Stimulated activated CD4-positive, alpha-beta T cell treated with anti-CD3 and anti-CD28 coated beads, Interleukin-12 subunit alpha, Interleukin-12 subunit beta, amount 100 ng/mL, for 24 hours (primary cell): ENCODE measurements at regions not wholly inside any gene's neighbourhood (a gene's known extent, or its start where the extent isn't known, plus 50 kb on each side); places are given as distances from the start of the nearest gene placed in this dataset.

Experiments used
- DNase-seq, 2 experiments: peaks; one replicate each; pipeline ENCODE4 v3.0.0-alpha.2; 2020; ENCODE audit warnings: low read depth in 2 of 2

DNA sequence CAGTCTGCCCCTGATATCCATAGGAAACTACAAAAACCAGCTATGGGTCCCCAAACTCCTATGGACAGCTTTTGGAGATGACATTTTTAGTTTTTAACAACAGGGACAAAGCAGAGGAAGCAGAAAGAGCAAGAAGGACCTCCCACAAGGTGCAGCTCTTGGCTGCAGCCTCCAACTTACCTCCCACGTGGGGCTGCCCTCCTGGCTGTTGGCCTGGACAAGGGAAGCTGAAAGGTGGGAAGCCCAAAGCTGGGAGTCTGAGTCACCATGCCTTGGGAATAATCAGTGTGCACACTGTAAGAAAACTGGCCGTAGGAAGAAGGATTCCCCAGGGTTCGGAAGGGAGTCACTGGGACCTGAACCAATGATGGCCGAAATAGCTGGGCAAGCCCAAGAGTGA is 51.8 kb upstream of the PAX1 start:
- DNase-seq = no peak

- no peak for DNase-seq
Observed at GRCh38 chr20:21643417-21643816, 62.0 kb upstream of the PAX1 start.

DNA sequence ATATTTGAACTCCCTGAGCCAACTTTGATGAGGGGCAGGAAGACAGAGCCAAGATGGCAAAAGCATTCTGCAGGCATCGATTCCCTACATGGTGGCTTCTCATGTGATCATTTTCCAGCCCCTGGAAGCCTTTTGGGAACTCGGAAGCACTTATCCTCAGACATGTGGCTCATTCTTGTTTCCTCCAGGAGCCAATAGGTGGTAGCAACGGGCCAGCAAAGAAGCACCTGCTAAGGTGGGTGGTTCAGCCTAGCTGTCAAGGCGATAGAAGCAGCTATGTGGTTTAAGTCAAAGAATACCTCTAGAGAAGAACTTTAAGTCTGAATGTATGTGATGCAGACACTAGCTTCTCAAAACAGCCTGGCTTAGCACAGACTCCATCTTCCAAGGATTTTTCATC is 64.9 kb upstream of the PAX1 start:
- DNase-seq = no peak

DNA sequence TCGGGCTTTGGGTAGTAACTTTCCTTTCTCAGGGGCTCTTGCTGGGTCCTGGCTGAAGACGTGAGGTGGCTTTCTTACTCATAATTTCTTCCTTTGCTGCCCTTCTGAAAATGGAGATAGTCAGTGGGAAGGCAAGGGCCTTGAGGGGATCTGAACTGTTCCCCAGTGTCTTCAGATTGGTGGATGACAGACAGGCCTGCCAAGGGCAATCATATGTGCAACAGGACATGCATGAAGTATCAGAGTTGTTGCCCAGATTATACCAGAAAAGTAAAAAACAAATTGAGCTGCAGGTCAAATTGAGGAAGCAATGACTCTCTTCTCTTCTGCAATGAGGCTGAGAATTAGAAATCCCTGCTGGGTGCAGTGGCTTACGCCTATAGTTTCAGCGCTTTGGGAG is 71.6 kb upstream of the PAX1 start:
- DNase-seq = no peak

- DNase-seq = no peak
Observed at GRCh38 chr20:21632735-21633053, 72.8 kb upstream of the PAX1 start.

GRCh38 chr20:21632031-21632734 is 73.3 kb upstream of the PAX1 start:
- DNase-seq = no peak

DNA sequence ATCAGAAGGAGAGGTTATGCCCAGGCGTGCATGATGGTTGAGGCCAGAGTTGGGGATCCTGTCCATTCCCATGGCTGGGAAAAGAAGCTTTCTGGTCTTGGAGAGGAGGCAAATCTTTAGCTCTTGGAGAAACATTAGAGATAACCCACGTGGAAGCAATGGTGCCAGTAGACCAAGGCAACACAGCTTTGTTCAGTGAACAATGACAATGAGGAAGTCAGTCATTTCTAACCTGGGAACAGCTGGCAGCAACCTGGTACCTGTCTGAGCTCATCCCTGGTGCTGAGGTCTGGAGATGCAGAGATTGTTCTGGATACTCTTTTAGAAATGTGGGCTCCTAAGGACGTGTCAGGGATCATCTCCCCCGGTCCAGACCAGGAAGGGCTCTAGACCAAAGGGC is 76.7 kb upstream of the PAX1 start:
- DNase-seq = no peak

DNA sequence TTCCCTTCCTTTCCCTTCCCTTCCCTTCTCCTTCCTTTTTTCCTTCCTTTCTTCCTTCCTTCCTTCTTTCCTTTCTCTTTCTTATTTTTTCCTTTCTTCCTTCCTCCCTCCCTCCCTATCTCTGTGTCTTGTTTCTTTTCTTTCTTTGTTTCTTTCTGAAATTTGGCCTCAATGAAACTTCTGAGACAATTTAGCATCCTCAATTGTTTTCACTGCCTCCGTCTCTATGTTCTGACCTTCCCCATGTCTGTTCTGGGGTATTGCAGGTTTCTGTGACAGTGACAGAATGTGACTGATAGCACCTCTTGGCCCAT is 81.7 kb upstream of the PAX1 start:
- DNase-seq = no peak

DNA sequence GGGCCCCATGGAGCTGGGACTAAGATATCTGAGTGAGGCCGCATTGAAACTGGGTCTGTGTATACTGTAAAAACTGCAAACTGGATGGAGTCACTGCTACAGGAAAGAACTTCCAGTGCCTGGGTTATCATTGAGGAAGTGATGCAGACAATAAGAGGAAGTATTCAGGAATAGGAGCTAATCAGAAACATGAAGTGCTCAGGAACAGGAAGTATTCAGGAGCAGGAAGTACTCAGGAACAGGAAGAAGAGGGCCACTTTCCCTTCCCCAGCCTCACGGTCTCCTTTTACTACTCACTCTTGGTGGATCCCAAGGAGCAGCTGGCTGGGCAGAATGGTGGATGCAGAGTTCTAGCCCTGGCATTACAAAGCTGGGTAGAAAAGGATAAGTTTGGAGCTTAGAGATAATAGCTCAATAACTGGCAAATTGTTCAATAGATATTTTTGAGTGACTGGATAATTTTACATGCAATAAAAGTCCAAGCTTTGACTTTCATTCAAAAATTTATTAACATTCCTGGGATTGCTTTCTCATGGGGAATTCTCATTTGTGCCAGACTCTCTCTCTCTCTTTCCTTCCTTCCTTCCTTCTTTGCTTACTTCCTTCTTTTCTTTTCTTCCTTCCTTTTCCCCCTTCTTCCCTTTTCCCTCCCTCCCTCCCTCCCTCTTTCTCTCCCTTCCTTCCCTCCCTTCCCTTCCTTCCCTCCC is 82.2 kb upstream of the PAX1 start:
- no peak for DNase-seq

GRCh38 chr20:21622097-21622857 is 83.2 kb upstream of the PAX1 start:
- no peak for DNase-seq

DNA sequence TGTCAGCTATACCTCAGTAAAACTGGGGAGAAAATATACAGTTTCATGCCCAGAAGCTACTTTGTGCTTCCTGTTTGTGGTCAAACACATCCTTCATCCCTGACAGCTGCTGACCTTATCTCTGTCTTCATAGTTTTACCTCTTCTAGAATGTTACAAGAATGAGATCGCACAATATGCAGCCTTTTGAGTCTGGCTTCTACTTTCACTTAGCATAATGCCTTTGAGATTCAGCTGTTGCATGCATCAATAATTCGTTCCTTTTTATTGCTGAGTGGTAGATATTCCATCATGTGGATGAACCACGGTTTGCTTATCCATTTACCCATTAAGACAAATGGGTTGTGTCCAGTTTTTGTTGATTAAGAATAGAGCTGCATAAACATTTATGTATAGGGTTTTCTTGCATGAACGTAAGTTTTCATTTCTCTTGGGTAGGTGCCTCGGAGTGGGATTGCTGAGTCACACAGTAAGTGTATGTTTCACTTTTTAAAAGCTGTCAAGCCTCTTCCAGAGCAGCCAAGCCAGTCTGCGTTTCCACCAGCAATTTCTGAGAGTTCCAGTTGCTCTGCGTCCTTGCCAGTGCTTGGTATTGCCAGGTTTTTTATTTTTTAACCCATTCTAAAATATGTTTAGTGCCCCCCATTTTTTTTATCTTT is 86.6 kb upstream of the PAX1 start:
- no peak for DNase-seq

DNA sequence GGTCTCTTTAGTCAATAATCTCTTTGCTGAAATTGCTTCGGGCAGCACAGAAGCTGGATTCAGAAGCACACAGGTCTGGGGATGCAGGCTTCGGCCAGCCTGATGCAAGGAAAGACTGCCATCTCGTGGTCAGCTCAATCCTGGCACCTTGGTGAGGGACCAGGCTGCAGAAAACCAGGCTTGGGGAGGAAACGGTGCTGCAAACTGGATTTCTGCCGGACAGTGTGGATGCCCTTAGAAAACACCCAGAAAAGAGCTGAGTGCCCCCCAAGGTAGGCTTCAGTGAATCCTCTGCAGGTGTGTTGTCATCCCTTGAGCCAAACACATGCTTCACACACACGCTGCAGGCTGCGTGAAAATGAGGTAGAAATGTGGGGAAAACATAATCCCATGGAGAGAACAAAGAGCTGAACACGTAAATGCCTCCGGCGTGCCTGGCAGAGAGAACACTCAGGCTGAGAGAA is 89.8 kb upstream of the PAX1 start:
- peak; percentile 29 to 48 for DNase-seq

DNA sequence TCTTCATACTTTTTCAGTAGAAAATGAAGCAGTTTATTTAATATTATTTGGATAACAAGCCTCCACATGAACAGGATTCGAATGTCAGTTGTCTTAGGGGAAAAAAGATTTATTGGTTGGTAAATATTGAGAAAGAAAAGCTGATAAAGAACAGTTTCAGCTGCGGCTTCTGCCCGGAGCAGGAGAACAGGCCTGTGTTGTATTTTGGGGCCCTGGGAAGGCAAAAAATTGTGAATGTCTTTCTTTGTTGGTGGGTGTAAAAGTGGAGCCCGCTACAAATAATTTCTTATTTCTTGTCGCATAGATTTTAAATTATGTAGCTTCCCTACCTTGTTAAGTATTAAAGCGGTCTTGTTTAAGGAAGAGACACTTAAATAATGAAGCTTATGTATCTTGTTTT is 90.5 kb upstream of the PAX1 start:
- no peak for DNase-seq

DNA sequence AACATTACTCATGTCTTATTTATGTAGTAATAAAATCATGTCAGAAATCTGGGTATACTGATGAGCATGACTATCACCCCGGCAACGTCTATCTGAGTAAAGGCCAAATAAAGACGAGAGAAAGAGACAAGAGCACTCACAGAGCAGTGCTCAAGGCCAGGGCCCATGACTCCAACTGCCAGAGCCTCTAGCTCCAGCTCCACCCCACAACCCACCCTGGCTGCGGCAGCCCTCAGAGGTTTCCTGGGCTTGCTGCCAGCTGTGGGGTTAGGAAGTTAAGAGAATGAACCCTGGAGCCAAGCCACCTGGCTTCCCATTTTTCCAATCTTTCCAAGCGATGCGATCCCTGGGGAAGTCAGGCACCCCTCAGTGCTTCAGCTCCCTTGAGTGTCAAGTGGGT is 92.0 kb upstream of the PAX1 start:
- DNase-seq = no peak

DNA sequence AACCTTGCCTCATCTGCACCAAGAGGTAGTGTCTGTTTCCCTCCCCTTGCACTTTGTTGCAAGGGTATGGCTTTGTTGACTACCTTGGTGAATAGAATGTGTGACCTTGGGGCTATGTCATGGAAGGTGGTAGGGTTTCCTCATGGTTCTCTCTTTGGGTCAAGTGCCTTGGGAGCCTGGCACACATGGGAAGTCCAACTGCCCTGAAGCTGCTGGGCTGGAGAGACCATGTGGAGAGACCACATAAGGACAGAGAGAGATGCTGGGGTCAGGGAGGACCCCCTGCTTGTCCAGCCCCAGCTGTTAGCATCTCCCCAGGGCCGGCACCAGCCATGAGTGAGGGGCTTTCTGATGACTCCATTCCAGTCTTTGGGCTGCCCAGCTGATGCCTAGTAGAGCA is 95.5 kb upstream of the PAX1 start:
- no peak for DNase-seq

- DNase-seq = no peak
Observed at GRCh38 chr20:21609221-21609620, 95.4 kb upstream of the NKX2-2 start.

DNA sequence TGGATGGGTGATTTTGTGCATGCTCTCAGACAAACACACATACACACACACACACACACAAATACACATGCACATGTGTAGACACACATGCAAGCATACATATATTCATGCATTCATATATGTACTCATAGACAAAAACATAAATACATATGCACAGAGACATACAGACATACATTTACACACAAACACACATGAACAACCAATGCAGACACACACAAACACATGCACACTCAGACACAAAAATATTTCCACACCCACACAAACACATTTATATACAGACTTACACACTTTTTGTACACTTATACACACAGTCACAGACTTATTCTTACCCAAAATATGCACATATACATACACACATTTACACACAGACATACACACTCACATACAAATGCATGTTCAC is 94.9 kb upstream of the NKX2-2 start:
- DNase-seq = no peak

DNA sequence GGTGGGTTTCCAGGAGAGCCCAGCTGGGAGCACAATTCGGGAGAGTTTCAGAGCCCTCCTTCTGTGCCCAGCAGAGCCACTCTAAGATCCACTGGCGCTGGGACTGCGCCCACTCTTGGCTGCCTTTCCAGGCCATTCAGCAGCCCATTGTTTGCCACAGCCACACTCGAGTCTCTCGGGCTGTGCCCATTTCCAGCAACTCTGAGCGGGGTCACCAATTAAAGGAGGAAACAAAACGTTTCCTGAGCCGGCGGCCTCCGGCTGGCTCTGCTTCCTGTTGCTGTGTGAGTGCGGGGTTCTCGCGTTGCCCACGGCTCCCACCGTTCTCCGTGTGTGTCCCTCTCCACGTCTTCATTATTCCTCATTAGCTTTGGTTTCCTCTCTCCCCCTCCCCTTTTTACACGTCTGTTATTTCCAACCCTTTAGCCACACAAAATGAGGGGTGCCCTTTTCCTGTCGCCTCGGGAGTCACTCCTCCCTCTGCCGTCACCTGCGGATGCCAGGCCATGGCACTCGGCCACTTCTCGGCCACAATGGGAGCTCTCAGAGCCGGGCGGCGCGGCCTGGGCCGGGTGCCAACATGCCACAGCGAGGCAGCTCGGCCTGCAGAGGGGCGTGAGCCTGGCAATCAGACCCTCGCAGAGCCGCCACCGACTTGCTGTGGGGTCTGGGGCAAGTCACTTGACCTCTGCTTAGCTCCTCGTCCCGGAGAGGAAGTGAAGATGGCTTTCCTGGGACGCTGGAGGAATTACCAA is 94.3 kb upstream of the NKX2-2 start:
- no peak for DNase-seq

DNA sequence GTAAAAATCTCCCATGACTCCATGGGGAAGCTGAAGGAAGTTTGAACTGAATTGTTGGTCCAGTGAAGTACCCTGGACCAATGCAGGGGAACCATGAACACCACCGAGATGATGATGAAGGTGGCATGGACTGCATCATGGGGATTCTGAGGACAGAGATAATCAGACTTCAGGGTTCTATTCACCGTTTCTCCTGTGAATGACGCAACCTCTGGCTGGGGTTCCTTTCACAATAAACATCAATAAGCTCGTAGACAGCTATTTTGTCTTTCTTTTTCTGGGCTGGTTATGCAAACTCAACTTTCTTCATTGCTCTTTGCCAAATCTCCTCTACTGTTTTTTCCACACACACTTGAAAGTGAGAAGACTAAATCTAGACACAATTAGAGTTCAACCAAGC is 87.9 kb upstream of the NKX2-2 start:
- DNase-seq = no peak

DNA sequence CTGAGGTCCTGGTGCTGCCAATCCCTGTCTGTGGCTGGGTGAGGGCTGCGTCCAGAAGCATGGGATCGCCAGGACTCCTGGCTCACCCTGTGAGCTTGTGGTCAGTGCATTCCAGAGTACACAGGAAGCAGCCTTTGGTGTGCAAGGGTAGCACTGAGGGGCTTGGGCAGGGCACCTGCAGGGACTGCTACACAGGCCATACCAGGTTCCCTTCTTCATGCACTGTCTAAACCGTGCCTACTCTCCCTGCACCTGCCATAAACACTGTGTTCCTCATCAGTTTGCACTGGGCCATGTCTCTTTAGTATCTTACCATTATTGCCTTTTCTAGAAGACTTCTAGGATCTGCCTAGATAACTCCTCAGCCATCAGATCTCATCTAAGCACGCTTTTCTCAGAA is 72.8 kb upstream of the NKX2-2 start:
- DNase-seq = no peak

DNA sequence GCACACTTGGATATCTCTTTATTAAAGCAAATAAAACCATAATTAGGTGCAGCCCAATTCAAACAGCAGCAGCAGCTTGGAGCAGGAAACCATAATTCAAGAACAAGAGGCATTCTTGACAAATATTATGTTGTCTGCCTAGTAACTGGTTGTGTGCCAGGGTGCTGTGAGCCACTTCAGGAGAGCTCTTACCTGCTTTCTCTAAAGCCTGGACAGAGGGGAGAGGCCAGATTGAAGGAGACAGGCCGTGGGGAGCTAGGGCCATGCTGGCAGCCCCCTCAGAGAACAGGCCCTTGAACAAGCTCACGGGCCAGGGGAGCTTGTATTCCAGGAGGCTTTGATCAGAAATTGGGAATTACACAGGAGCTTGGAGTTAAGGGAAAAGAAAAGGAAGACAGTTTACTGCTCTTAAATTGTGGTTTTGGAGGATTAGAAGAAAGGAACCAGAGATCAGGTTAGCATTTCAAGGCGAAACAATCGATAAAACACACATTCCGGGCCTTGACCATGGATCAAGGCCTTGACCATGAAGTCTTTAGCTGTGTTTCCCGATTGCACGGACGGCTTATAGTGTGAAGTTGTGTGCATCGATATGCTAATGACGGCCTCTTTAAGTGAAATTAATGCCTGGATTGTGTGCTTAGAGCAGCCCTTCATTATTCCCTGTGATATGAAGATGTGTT is 69.8 kb upstream of the NKX2-2 start:
- no peak for DNase-seq
